ENCODE measurements at regions not wholly inside any gene's neighbourhood (a gene's known extent, or its start where the extent isn't known, plus 50 kb on each side); places are given as distances from the start of the nearest gene placed in this dataset.
"Not testable (repeated sequence)": the region's sequence is repeated elsewhere in the genome, so short reads cannot be mapped to it uniquely, and the experiment has no call there.

DNA sequence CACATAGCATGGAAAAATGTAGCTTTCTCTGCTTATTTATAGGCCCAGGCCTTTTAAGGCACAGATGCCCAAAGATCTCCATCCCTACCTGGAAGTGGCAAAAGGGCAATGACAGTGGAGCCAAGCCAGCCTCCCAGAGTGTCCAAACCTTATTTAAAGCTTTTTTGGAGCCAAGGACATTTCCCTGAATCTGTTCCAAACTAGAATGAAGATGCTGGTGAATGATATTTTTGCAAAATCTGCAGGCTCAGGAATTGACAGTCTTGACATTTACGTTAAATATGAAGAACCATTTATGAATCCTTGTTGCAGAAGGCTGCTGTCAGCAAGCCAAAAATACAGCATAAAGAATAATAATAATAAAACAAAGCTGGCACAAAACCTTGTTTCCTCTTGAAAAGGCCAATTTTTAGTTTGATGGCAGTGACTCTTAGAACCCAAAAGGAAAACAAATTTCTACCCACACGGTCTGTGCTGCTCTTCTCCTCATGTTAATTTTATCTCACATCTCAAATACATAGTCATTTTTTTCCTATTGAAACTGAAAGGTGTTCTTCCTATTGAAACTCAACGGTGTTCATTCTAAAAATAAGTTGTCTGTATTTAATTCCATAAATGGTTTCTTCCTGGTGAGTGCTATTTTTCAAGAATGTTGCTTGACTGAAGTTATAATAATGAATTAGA, 206.3 kb upstream of the TBL1X start:
- DNase-seq (ENCODE audit: insufficient read length, low spot score) (no peak), FAIRE-seq (no peak)

DNA sequence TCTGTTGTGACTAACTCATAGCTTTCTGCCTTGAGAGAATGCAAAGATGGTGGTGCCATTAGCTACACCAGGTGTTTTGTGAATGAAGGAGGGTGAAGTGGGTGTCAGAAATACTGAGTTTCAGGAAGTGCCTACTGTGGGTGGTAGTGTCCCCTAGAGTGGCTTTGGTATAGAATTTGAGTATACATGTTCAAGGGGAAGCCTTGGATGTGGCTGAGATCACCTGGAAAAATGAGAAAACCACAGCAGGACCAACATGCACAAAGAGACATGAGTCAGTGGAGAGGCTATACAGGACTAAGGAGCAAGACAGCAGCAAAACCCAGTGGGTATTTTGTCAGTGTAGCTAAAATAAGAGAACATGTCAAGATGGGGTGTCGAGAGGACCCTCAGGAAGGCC, 204.3 kb upstream of the TBL1X start:
- DNase-seq (ENCODE audit: insufficient read length, low spot score) = no peak
- FAIRE-seq = no peak

- FAIRE-seq = no peak
- no peak for DNase-seq (ENCODE audit: insufficient read length, low spot score)
These were observed 197.4 kb upstream of the TBL1X start for GRCh38 chrX:9267415-9267814.

DNA sequence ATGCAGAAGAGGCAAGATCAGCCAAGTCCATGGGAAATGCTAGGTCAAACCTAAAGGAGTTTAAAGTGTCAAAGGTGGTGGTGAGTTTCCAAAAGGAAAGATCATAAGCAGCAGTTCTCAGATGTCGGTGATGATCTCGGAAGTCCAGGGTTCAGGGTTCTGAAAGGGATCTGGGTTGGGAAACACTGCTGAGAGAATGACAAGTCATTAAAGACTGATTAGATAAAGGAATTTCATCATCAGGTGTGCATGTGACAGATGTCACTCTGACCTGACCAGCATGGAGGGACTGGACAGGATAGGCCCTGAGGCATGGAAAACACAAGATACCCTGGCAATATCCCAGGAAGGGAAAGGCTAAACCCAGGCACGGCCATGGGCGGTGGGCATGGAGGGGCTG, 195.7 kb upstream of the TBL1X start:
- no peak for DNase-seq (ENCODE audit: insufficient read length, low spot score)
- no peak for FAIRE-seq

GRCh38 chrX:9271789-9272525, 192.9 kb upstream of the TBL1X start:
- DNase-seq (ENCODE audit: insufficient read length, low spot score) = no peak
- FAIRE-seq = no peak

DNA sequence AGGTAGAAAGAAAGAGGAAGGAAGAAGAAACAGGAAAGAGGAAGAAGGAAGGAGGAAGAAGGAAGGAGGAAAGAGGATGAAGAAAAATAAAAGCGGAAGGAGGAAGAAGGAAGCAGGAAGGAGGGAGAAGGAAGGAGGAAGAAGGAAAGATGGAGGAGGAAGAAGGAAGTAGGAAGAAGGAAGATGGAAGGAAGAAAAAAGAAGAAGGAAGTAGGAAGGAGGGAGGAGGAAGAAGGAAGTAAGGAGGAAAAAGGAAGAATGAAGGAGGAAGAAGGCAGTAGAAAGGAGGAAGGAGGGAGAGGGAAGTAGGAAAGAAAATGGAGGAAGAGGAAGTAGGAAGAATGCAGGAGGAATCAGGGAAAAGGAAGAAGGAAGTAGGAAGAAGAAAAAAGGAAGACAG, 191.1 kb upstream of the TBL1X start:
- DNase-seq (ENCODE audit: insufficient read length, low spot score) (no peak), FAIRE-seq (no peak)

GRCh38 chrX:9278475-9279233, 186.2 kb upstream of the TBL1X start:
- no peak for FAIRE-seq
- no peak for DNase-seq (ENCODE audit: insufficient read length, low spot score)

DNA sequence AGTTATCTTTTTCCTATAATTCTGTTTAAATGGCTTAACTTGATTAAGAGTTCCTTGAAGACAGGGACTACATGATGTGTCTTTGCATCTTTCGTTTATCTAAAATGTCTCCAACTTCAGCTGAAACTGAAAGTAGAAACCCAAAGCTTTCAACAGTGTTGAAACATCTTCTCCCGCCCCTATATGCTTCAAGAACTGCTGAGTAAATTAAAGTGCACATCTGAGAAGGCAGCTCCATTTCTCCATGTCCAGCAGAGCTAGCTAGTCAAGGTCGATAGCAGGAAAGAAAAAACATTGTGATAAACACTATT, 185.7 kb upstream of the TBL1X start:
- DNase-seq (ENCODE audit: insufficient read length, low spot score) = no peak
- FAIRE-seq = no peak

- FAIRE-seq = no peak
These were observed 184.0 kb upstream of the TBL1X start for GRCh38 chrX:9280831-9281230.

DNA sequence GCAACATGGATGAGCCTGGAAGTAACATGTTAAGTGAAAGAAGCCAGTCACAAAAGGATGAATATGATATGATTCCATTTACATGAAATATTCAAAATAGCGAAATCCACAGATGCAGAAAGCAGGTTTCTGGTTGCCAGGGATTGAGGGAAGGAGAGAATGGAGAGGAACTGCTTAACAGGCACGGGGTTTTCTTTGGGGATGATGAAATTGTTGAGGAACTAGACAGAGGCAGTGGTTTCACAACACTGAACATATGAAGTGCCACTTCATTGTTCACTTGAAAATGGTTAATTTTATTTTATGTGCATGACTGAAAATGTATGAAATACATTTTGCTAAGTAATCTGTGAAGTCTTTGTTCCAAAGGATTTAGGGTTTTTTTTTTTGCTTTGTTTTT, 182.5 kb upstream of the TBL1X start:
- no peak for FAIRE-seq
- no peak for DNase-seq (ENCODE audit: insufficient read length, low spot score)

More at GRCh38 chrX:9280831-9281230, 184.0 kb upstream of the TBL1X start:
- DNase-seq (ENCODE audit: insufficient read length, low spot score) = no peak

DNA sequence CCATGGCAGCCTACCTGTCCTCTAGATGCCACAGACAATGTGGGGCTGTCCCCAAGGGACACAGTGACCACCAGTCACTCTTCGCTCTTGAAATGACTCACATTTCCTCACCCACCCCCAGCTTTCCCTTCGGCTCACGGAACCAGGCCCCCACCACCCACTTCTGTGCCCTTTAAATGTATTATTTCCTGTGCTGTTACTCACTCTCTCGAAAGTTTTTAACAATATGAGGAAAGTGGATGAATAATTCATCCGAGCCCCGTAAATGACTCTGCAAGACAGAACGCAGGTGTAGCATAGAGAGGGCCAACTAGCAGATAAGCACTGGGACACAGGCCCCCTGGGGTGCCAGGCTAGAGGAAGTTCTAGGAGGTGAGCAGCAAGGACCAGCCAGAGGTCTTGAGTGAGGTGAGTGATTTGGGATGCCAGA, 179.5 kb upstream of the TBL1X start:
- DNase-seq (ENCODE audit: insufficient read length, low spot score) (no peak), FAIRE-seq (no peak)

DNA sequence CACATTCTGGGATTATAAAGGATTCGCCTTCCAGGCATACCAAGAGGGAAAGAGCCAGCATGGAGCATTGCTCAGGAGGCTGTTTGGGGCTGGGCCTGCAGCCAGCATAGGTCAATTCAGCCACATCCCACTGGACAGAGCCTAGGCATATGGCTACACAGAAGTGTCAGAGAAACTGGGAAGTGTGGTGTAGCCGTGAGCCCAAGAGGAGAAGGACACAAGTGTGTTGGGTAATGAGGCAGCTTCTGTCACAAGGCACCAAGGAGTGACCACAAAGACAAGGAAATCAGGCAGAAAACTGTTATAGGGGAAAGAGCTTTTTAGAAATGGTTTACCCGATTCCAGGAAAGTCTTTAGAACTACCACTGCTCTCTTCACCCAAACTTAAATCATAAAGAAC, 178.6 kb upstream of the TBL1X start:
- DNase-seq (ENCODE audit: insufficient read length, low spot score) (no peak), FAIRE-seq (no peak)

DNA sequence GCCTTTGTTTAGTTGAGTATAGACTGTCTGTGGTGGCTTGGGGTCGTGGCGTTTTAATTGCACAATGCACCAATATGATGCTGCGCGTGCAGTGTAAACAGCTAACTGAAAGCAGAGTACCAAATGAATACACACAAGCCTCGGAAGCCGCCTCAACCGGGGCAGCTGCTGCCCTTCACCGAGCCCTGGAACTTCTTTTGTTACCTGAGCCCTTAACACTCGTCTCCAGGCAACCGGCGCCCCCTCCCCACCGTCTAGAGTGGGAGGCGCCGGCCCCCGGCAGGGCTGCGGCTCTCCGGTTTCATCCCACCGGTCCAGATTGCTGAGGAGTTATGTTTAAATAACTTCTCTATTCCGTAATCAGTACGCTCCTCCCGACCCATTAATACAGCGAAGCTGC, 173.2 kb upstream of the TBL1X start:
- DNase-seq (ENCODE audit: insufficient read length, low spot score) = no peak
- FAIRE-seq = no peak

GRCh38 chrX:9293051-9293496, 171.8 kb upstream of the TBL1X start:
- DNase-seq (ENCODE audit: insufficient read length, low spot score) (no peak), FAIRE-seq (no peak)

DNA sequence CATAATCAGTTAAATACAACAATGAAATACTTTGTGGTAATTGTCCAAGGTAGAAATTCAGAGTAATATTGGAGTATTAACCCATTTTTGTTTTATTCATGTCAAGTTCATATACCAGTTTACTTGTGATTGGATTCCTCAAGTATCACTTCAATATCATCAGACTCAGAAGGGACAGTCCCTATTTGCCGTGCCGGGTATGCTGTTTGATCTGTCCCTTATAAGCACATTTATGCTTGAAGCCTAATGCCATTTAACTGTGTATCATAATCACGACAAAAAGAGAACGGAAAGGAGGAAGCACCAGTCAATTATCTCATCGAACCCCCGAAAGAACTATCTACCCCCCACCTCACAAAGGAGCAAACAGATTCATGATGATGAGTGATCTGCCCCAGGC, 171.0 kb upstream of the TBL1X start:
- DNase-seq (ENCODE audit: insufficient read length, low spot score) (no peak), FAIRE-seq (no peak)

DNA sequence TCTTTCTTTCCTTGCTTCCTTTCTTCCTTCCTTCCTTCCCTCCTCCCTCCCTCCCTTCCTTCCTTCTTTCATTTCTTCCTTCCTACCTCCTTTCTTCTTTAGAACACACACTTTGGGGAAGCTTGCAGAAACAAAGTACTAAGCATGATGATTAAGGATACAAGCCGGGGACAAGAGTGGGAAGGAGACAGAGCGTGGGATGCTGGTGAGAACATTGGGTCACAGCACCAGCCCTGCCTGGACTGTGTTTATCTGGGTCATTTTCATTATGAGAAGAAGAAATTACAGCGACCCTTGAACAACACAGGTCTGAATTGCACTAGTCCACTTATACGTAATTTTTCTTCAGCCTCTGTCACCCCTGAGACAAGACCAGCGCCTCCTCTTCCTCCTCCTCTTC, 169.3 kb upstream of the TBL1X start:
- DNase-seq (ENCODE audit: insufficient read length, low spot score) = no peak
- FAIRE-seq = no peak

GRCh38 chrX:9298221-9298620, 166.6 kb upstream of the TBL1X start:
- DNase-seq (ENCODE audit: insufficient read length, low spot score) (no peak), FAIRE-seq (no peak)

DNA sequence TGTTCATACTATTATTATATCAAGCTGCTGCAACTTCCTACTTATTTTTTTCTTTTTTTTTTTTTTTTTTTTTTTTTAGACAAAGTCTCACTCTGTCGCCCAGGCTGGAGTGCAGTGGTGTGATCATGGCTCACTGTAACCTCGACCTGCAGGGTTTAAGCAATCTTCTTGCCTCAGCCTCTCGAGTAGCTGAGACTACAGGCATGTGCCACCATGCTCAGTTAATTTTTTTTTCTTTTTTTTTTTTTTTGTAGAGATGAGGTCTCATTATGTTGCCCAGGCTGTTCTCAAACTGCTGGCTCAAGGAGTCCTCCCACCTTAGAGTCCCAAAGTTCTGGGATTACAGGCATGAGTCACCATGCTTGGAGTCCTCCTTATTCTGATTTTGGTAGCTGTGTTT, 165.2 kb upstream of the TBL1X start:
- DNase-seq (ENCODE audit: insufficient read length, low spot score); FAIRE-seq: not testable (repeated sequence)

DNA sequence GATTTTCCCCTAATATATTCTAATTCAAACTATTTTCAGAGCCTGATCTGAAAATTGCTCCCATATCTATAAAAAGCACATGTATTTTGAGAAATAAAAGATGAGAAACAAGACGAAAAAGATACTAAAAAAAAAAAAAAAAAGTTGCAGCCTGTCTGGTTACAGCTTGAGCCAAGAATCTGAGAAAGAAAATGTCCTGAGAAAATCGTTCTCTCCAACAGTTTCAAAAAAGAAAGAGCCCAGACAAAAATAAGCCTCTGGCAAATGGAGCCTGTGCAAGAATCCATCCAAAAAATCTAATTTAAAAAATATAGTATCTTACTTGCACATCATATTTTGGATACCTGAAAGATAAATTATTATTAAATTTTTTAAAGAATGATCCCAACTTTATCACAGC, 163.0 kb upstream of the TBL1X start:
- DNase-seq (ENCODE audit: insufficient read length, low spot score) = no peak
- FAIRE-seq = no peak

DNA sequence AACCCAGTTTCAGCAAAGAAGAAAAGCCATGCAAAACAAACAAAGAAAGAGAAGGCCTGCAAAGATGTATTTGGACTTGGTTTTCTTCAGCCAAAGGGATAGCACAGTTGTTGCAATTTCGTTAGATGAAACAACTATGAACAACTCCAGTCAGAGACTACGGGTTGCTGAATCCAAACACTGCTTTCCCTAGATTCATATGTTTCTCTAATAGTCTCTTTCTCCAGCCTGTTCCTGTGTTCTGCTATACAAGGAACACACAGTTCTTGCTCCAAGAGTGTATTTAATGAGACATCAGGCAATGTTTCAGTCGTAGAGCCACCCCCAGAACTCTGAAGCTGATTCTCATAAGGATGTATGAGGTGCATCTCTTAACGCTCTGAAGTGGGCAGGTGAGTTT, 162.5 kb upstream of the TBL1X start:
- FAIRE-seq (no peak), DNase-seq (ENCODE audit: insufficient read length, low spot score) (no peak)

- FAIRE-seq (no peak), DNase-seq (ENCODE audit: insufficient read length, low spot score) (no peak)
These were observed 156.4 kb upstream of the TBL1X start for GRCh38 chrX:9308426-9308825.

GRCh38 chrX:9310616-9311015, 154.2 kb upstream of the TBL1X start:
- DNase-seq (ENCODE audit: insufficient read length, low spot score) (peak; percentile 11), FAIRE-seq (no peak)
